AG09309 (cell line): ENCODE measurements at regions not wholly inside any gene's neighbourhood (a gene's known extent, or its start where the extent isn't known, plus 50 kb on each side); places are given as distances from the start of the nearest gene placed in this dataset.

Experiments
- DNase-seq: peaks from one replicate; pipeline ENCODE4 v3.0.0-alpha.2; 2010; ENCODE audit warnings: low read depth
- H3K4me3 ChIP-seq: 2 replicates; pipeline ENCODE4 v1.5.1; 2011; ENCODE audit warnings: mild to moderate bottlenecking, low read depth, low read length, moderate library complexity; ENCODE audit not compliant: control insufficient read depth
- CTCF ChIP-seq: IDR thresholded peaks from 2 replicates; pipeline ENCODE4 v1.5.1; 2011; ENCODE audit warnings: mild to moderate bottlenecking, low read depth, low read length, inconsistent platforms; ENCODE audit not compliant: insufficient read depth, control insufficient read depth; ENCODE audit errors: missing control alignments

- DNase-seq, result no peak
- no peak overlapping the region for H3K4me3 ChIP-seq
- no peak for TF ChIP-seq CTCF
Measured at GRCh38 chr9:14442956-14443355, 129.0 kb upstream of the NFIB start.

GRCh38 chr9:14441976-14442651 is 128.2 kb upstream of the NFIB start:
- no peak for DNase-seq
- H3K4me3 ChIP-seq, result no peak overlapping the region
- TF ChIP-seq CTCF, result peak; percentile 32

- TF ChIP-seq CTCF, result no peak
- no peak for DNase-seq
- no peak overlapping the region for H3K4me3 ChIP-seq
Measured at GRCh38 chr9:14441115-14441514, 127.2 kb upstream of the NFIB start.

- no peak for DNase-seq
- no peak for TF ChIP-seq CTCF
- H3K4me3 ChIP-seq, result no peak overlapping the region
Measured at GRCh38 chr9:14440062-14440461, 126.1 kb upstream of the NFIB start.

- TF ChIP-seq CTCF, result no peak
- H3K4me3 ChIP-seq, result no peak overlapping the region
- DNase-seq, result no peak
Measured at GRCh38 chr9:14439555-14439954, 125.6 kb upstream of the NFIB start.

- TF ChIP-seq CTCF, result no peak
- no peak overlapping the region for H3K4me3 ChIP-seq
- no peak for DNase-seq
Measured at GRCh38 chr9:14438232-14439021, 124.5 kb upstream of the NFIB start.
